HCT116 (cell line): ENCODE measurements at regions not wholly inside any gene's neighbourhood (a gene's known extent, or its start where the extent isn't known, plus 50 kb on each side); places are given as distances from the start of the nearest gene placed in this dataset.

Experiments
- ATAC-seq: fragments of 200-7000 bp; cut with Tn5 transposase; 2 replicates; pipeline ENCODE4 v1.9.1; 2020; ENCODE audit warnings: mild to moderate bottlenecking, moderate library complexity
- BruUV-seq: library from RNA; stranded (reverse); fragments of 400-500 nt; replicated peaks from 2 replicates; lab custom pipeline; 2021; lab: Mats Ljungman, UMichigan
- CTCF ChIA-PET: fragments of 300-600 bp; sonication (Branson Sonifier 250); formaldehyde crosslinking; loops from one replicate; lab custom pipeline; 2021; ENCODE audit warnings: antibody characterized with exemption; lab: Charles Lee
- POLR2A ChIA-PET: fragments of 300-600, 350-600 bp; sonication (Branson Sonifier 250); formaldehyde crosslinking; loops from one replicate; lab custom pipeline; 2021; ENCODE audit warnings: antibody characterized with exemption; lab: Charles Lee
- RAD21 ChIA-PET, 2 experiments: fragments of 300-600 bp; sonication (Branson Sonifier 250); formaldehyde crosslinking; loops; one replicate each; lab custom pipeline; 2023; ENCODE audit warnings: low total read pairs in 2 of 2; ENCODE audit not compliant: uncharacterized antibody in 2 of 2, unreplicated experiment in 2 of 2, low non-redundant PET in 1 of 2; lab: Charles Lee
- DNase-seq: peaks from one replicate; pipeline ENCODE4 v3.0.0-alpha.2; 2010; ENCODE audit warnings: low read depth, low spot score
- H2AFZ ChIP-seq: fragments of 200-600 bp; shearing (Covaris generic), sonication (generic); 2 replicates; pipeline ENCODE4 v1.6.1; 2017; ENCODE audit warnings: low read depth, mixed run types, mixed read lengths, antibody characterized with exemption, low read length; ENCODE audit not compliant: poor library complexity, severe bottlenecking
- H3K27ac ChIP-seq: 2 replicates; pipeline ENCODE4 v1.5.1; 2012; ENCODE audit warnings: low read depth, low read length
- H3K27me3 ChIP-seq: fragments of 200-600 bp; sonication (generic); 2 replicates; pipeline ENCODE4 v1.6.1; 2016; ENCODE audit warnings: mixed run types, low read length, mixed read lengths; ENCODE audit not compliant: insufficient read depth
- H3K36me3 ChIP-seq, 2 experiments: fragments of 200-500 bp in 1 of 2; fragments of 200-600 bp in 1 of 2; sonication (Bioruptor generic) in 1 of 2; sonication (generic) in 1 of 2; 2 replicates each; pipeline versions ENCODE4 v1.5.1 to v1.6.1; 2014 to 2016; ENCODE audit warnings: low read length in 2 of 2, inconsistent platforms in 1 of 2, mixed read lengths in 1 of 2, mixed run types in 1 of 2; ENCODE audit not compliant: insufficient read depth in 2 of 2, control insufficient read depth in 1 of 2
- H3K4me1 ChIP-seq, 2 experiments: fragments of 200-600 bp in 1 of 2; sonication (generic) in 1 of 2; 2 replicates each; pipeline versions ENCODE4 v1.5.1 to v1.6.1; 2012 to 2017; ENCODE audit warnings: low read length in 2 of 2, inconsistent platforms in 1 of 2, mild to moderate bottlenecking in 1 of 2, mixed read lengths in 1 of 2, mixed run types in 1 of 2, moderate library complexity in 1 of 2; ENCODE audit not compliant: insufficient read depth in 2 of 2, control insufficient read depth in 1 of 2
- H3K4me2 ChIP-seq: fragments of 200-600 bp; sonication (generic); 2 replicates; pipeline ENCODE4 v1.6.1; 2017; ENCODE audit warnings: mixed run types, low read length, mixed read lengths
- H3K4me3 ChIP-seq, 2 experiments: fragments of 200-600 bp in 1 of 2; sonication (generic) in 1 of 2; replicated peaks in 1 of 2; 2 replicates each; pipeline ENCODE4 v1.5.1; 2011 to 2016; ENCODE audit warnings: low read length in 2 of 2, control low read depth in 1 of 2, low read depth in 1 of 2, mild to moderate bottlenecking in 1 of 2, mixed read lengths in 1 of 2, mixed run types in 1 of 2
- H3K79me2 ChIP-seq: fragments of 200-600 bp; sonication (generic); 2 replicates; pipeline ENCODE4 v1.6.1; 2017; ENCODE audit warnings: mild to moderate bottlenecking, mixed run types, low read length, moderate library complexity, mixed read lengths; ENCODE audit not compliant: insufficient read depth
- H3K9ac ChIP-seq: fragments of 200-600 bp; sonication (generic); 2 replicates; pipeline ENCODE4 v1.6.1; 2016; ENCODE audit warnings: low read length, mixed read lengths
- H3K9me2 ChIP-seq: fragments of 200-600 bp; sonication (generic), shearing (Covaris generic); 2 replicates; pipeline ENCODE4 v1.6.1; 2017; ENCODE audit warnings: mixed run types, mild to moderate bottlenecking, moderate library complexity; ENCODE audit not compliant: insufficient read depth
- H3K9me3 ChIP-seq, 2 experiments: fragments of 200-500 bp in 1 of 2; fragments of 200-600 bp in 1 of 2; sonication (Bioruptor generic) in 1 of 2; sonication (generic) in 1 of 2; 2 replicates each; pipeline ENCODE4 v1.6.1; 2014 to 2017; ENCODE audit warnings: low read length in 2 of 2, mixed read lengths in 2 of 2, inconsistent platforms in 1 of 2, low read depth in 1 of 2, mild to moderate bottlenecking in 1 of 2, mixed run types in 1 of 2, moderate library complexity in 1 of 2; ENCODE audit not compliant: control insufficient read depth in 1 of 2, insufficient read depth in 1 of 2
- H4K20me1 ChIP-seq: fragments of 200-600 bp; sonication (generic), shearing (Covaris generic); 2 replicates; pipeline ENCODE4 v1.6.1; 2017; ENCODE audit warnings: mixed run types, mild to moderate bottlenecking, moderate library complexity; ENCODE audit not compliant: insufficient read depth
- ATF3 ChIP-seq: IDR thresholded peaks from 2 replicates; pipeline ENCODE4 v1.6.1; 2012
- CBX3 ChIP-seq: IDR thresholded peaks from 2 replicates; pipeline ENCODE4 v1.6.1; 2012; ENCODE audit warnings: low read depth
- EGR1 ChIP-seq: IDR thresholded peaks from 2 replicates; pipeline ENCODE4 v1.6.1; 2012; ENCODE audit warnings: low read depth
- ELF1 ChIP-seq: IDR thresholded peaks from 2 replicates; pipeline ENCODE4 v1.6.1; 2012; ENCODE audit warnings: low read depth, borderline replicate concordance
- JUND ChIP-seq: IDR thresholded peaks from 2 replicates; pipeline ENCODE4 v1.6.1; 2012
- MAX ChIP-seq: IDR thresholded peaks from 2 replicates; pipeline ENCODE4 v1.6.1; 2012
- POLR2AphosphoS5 ChIP-seq: IDR thresholded peaks from 2 replicates; pipeline ENCODE4 v1.6.1; 2011; ENCODE audit warnings: mild to moderate bottlenecking, low read depth, low read length, moderate library complexity
- SIN3A ChIP-seq: IDR thresholded peaks from 2 replicates; pipeline ENCODE4 v1.6.1; 2012; ENCODE audit warnings: low read depth
- SP1 ChIP-seq: IDR thresholded peaks from 2 replicates; pipeline ENCODE4 v1.6.1; 2012; ENCODE audit warnings: low read depth
- TCF7L2 ChIP-seq: IDR thresholded peaks from 2 replicates; pipeline ENCODE4 v1.7.0; 2011; ENCODE audit warnings: borderline replicate concordance, inconsistent platforms; ENCODE audit not compliant: insufficient read depth, insufficient read length; ENCODE audit errors: extremely low read depth
- ZNF274 ChIP-seq: fragments of 200-500 bp; sonication (Bioruptor generic); IDR thresholded peaks from 2 replicates; pipeline ENCODE4 v1.6.1; 2014; ENCODE audit warnings: mild to moderate bottlenecking, low read depth, low read length, inconsistent platforms
- intact Hi-C: fragments of 100-400 bp; cut with micrococcal nuclease; formaldehyde crosslinking; loops from 2 replicates; pipeline ENCODE4 v1.10.0; 2022
- TF ChIP-seq, protein P1 (sequence below), 3 experiments: fragments of 200-600 bp in 1 of 3; sonication (generic) in 1 of 3; IDR thresholded peaks in 2 of 3; conservative IDR thresholded peaks in 1 of 3; 2 replicates each; pipeline ENCODE4 v1.5.1; 2012 to 2017; ENCODE audit warnings: low read depth in 2 of 3, low read length in 2 of 3, antibody characterized with exemption in 1 of 3, borderline replicate concordance in 1 of 3, control low read depth in 1 of 3, mild to moderate bottlenecking in 1 of 3, mixed read lengths in 1 of 3, mixed run types in 1 of 3, moderate library complexity in 1 of 3; ENCODE audit not compliant: insufficient read depth in 1 of 3
- TF ChIP-seq, protein P2 (sequence below): IDR thresholded peaks from 2 replicates; pipeline ENCODE4 v1.6.1; 2012; ENCODE audit warnings: low read depth

DNA sequence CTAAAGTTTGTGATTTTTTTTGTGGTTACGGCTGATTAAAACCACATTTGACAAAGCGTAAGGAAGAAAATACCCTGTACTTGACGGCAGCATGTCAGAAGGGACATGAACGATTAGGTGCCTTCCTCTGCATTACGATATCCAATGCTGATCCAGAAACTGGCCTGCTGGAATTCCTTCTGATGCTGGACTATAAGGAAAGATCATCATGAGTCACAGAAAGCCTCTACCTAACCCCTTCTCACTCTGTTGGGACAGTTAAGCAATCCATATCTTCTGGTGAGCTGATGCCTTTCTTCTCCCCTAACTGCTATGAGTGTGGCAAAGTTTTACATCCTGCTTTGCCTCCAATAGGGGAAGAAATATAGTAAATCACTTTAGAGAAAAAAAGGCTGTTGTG is 78.4 kb upstream of the PAPPA start:
- Histone ChIP-seq H3K4me1 (no peaks in the 10 kb centered on the region), H4K20me1 (no peaks in the 10 kb centered on the region), H3K4me2 (no peak overlapping the region), H3K79me2 (no peaks in the 10 kb centered on the region), H3K4me3 (no peak overlapping the region), H3K36me3 (no peaks in the 10 kb centered on the region), H3K27ac (no peak overlapping the region), H2AFZ (no peak overlapping the region), H3K9me3 (no peaks in the 10 kb centered on the region), H3K9ac (no peak overlapping the region), H3K27me3 (peaks cover 32% of the 10 kb centered on the region)
- intact Hi-C loops = no loop called here
- no TSS peak for BruUV-seq
- no peak for DNase-seq
- CTCF ChIA-PET = no interaction called here
- POLR2A ChIA-PET = no interaction called here
- RAD21 ChIA-PET = no interaction called here
- ATAC-seq = no peak
- TF ChIP-seq, protein P1, sequence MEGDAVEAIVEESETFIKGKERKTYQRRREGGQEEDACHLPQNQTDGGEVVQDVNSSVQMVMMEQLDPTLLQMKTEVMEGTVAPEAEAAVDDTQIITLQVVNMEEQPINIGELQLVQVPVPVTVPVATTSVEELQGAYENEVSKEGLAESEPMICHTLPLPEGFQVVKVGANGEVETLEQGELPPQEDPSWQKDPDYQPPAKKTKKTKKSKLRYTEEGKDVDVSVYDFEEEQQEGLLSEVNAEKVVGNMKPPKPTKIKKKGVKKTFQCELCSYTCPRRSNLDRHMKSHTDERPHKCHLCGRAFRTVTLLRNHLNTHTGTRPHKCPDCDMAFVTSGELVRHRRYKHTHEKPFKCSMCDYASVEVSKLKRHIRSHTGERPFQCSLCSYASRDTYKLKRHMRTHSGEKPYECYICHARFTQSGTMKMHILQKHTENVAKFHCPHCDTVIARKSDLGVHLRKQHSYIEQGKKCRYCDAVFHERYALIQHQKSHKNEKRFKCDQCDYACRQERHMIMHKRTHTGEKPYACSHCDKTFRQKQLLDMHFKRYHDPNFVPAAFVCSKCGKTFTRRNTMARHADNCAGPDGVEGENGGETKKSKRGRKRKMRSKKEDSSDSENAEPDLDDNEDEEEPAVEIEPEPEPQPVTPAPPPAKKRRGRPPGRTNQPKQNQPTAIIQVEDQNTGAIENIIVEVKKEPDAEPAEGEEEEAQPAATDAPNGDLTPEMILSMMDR (IDR thresholded peaks at IDR 0.05 in 2 of 3, conservative IDR thresholded peaks at IDR 0.05 in 1 of 3; ENCODE audit: borderline replicate concordance in 1 of 3, insufficient read depth in 1 of 3, low read depth in 2 of 3, low read length in 2 of 3) = no peak
- TF ChIP-seq SIN3A = no peak
- TF ChIP-seq MAX = no peak
- TF ChIP-seq EGR1 = no peak
- TF ChIP-seq ATF3 = no peak
- no peak for TF ChIP-seq JUND
- no peak for TF ChIP-seq CBX3
- TF ChIP-seq, all 23 proteins: peak for 0
- no peaks in the 10 kb centered on the region for H3K9me2 ChIP-seq

DNA sequence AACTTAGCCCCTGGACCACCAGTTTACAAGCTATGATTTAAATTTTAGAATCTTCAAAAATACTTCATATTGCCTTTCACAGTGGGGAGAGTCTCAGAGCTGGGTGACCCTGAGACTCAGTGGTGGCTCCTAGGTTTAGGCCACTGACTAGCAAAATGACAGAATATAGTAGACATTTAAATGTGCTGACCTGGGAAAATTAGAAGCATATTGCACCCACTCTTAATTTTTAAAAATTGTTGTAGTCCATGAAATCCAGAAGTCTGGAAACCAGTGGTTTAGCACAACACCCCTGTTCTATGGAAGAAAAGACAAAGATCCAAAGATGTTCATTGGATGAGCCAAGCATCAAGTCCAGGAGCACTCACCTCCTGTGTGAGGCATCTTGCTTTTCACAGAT is 75.0 kb upstream of the PAPPA start:
- Histone ChIP-seq H4K20me1 (no peaks in the 10 kb centered on the region), H3K9me3 (no peaks in the 10 kb centered on the region), H3K4me1 (no peaks in the 10 kb centered on the region), H3K4me2 (no peak overlapping the region), H2AFZ (no peak overlapping the region), H3K9ac (no peak overlapping the region), H3K79me2 (no peaks in the 10 kb centered on the region), H3K27me3 (peaks cover 43% of the 10 kb centered on the region), H3K27ac (no peak overlapping the region), H3K4me3 (no peak overlapping the region), H3K9me2 (no peaks in the 10 kb centered on the region)
- ChIA-PET CTCF (no interaction called here), RAD21 (no interaction called here), POLR2A (no interaction called here)
- intact Hi-C loops = no loop called here
- DNase-seq (no peak), ATAC-seq (no peak)
- BruUV-seq = no TSS peak
- TF ChIP-seq TCF7L2 = no peak
- TF ChIP-seq, protein P2, sequence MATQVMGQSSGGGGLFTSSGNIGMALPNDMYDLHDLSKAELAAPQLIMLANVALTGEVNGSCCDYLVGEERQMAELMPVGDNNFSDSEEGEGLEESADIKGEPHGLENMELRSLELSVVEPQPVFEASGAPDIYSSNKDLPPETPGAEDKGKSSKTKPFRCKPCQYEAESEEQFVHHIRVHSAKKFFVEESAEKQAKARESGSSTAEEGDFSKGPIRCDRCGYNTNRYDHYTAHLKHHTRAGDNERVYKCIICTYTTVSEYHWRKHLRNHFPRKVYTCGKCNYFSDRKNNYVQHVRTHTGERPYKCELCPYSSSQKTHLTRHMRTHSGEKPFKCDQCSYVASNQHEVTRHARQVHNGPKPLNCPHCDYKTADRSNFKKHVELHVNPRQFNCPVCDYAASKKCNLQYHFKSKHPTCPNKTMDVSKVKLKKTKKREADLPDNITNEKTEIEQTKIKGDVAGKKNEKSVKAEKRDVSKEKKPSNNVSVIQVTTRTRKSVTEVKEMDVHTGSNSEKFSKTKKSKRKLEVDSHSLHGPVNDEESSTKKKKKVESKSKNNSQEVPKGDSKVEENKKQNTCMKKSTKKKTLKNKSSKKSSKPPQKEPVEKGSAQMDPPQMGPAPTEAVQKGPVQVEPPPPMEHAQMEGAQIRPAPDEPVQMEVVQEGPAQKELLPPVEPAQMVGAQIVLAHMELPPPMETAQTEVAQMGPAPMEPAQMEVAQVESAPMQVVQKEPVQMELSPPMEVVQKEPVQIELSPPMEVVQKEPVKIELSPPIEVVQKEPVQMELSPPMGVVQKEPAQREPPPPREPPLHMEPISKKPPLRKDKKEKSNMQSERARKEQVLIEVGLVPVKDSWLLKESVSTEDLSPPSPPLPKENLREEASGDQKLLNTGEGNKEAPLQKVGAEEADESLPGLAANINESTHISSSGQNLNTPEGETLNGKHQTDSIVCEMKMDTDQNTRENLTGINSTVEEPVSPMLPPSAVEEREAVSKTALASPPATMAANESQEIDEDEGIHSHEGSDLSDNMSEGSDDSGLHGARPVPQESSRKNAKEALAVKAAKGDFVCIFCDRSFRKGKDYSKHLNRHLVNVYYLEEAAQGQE = no peak
- no peak for TF ChIP-seq ELF1
- no peak for TF ChIP-seq SP1
- no peak for TF ChIP-seq JUND
- TF ChIP-seq POLR2AphosphoS5 = no peak
- TF ChIP-seq ZNF274 = no peak
- TF ChIP-seq, all 23 proteins: peak for 0
- H3K36me3 ChIP-seq = no peaks in the 10 kb centered on the region
